ENCODE measurements at regions not wholly inside any gene's neighbourhood (a gene's known extent, or its start where the extent isn't known, plus 50 kb on each side); places are given as distances from the start of the nearest gene placed in this dataset.

DNA sequence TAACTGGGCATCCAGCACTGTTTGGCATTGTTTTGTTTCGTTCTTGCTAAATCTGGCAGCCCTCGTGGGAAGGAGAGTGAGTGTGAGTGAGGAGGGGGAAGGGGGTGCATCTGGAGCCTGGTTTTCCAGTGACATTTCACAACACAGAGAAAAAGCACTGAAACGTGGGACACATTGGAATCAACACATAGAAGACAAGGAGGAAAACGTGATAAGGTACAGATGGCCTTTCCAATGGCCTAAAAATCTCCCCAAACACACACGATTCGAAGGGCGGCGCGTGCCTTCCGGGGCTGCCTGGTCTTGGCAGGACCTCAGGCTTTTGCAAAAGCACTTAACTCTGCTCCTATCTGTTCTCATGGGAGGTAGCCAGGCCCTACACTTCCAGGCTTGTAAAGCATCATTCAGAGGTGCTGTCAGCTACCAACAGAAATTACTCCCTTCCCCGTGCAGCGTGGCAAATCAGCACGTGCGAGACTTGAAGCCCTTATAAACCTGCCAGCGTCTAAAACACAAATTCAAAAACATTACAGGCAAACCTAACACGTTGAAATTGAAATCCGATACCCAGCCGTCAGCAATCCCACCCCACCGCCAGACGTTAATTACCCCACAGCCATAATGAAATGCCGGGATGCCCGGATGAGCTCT lies 129.4 kb downstream of the OLFM1 start:
- Histone ChIP-seq H3K27ac (ENCODE audit: extremely low read depth, low read depth, low read length) (no peak overlapping the region), H4K20me1 (replicated peaks; ENCODE audit: control insufficient read depth, insufficient read depth, low read length) (peaks cover 3% of the 10 kb centered on the region; the same call in 1 of the 2 replicates), H3K4me2 (ENCODE audit: insufficient read depth, low read length) (no peak overlapping the region), H2AFZ (ENCODE audit: low read depth, low read length) (no peak overlapping the region), H3K79me2 (ENCODE audit: control insufficient read depth, insufficient read depth, low read length) (no peaks in the 10 kb centered on the region), H3K4me1 (replicated peaks in 1 of 2; ENCODE audit: control insufficient read depth in 2 of 2, insufficient read depth in 2 of 2, low read length in 2 of 2) (peaks cover 0 to 2% of the 10 kb centered on the region in 2 experiments; a peak in 1 of 5 replicates), H3K9ac (ENCODE audit: insufficient read depth in 1 of 2, low read depth in 2 of 2, low read length in 2 of 2) (no peak overlapping the region), H3K9me3 (replicated peaks; ENCODE audit: control insufficient read depth, insufficient read depth, low read depth, low read length) (no peaks in the 10 kb centered on the region), H3K4me3 (no peak overlapping the region), H3K9me1 (ENCODE audit: control insufficient read depth, insufficient read depth, low read length) (no peaks in the 10 kb centered on the region), H3K27me3 (ENCODE audit: control insufficient read depth in 2 of 2, insufficient read depth in 2 of 2, low read length in 2 of 2) (peaks cover 18 to 74% of the 10 kb centered on the region in 2 experiments; a peak in 4 of 5 replicates), H3K36me3 (ENCODE audit: control insufficient read depth, insufficient read depth, low read length) (no peaks in the 10 kb centered on the region)
- no TSS peak for BruUV-seq (replicated peaks)
- intact Hi-C loops (cut with micrococcal nuclease) = no loop called here
- ATAC-seq (no peak), DNase-seq (ENCODE audit: extremely low read depth in 1 of 4, low spot score in 3 of 4) (no peak), FAIRE-seq (no peak)
- under 1% methylated on average over 22 of the region's 22 CpGs for WGBS (ENCODE audit: insufficient coverage, low coverage, missing lambda C conversion rate)
- ChIA-PET POLR2A (no interaction called here), CTCF (ENCODE audit: low intra/inter-chr PET ratio) (no interaction called here)
- no peak for TF ChIP-seq RUNX1 (IDR thresholded peaks at IDR 0.05; ENCODE audit: low read depth)
- no peak for TF ChIP-seq C11orf30 (IDR thresholded peaks at IDR 0.05; ENCODE audit: low read depth)
- TF ChIP-seq MCM5 (IDR thresholded peaks at IDR 0.05; ENCODE audit: low read depth) = no peak
- TF ChIP-seq, protein P1, sequence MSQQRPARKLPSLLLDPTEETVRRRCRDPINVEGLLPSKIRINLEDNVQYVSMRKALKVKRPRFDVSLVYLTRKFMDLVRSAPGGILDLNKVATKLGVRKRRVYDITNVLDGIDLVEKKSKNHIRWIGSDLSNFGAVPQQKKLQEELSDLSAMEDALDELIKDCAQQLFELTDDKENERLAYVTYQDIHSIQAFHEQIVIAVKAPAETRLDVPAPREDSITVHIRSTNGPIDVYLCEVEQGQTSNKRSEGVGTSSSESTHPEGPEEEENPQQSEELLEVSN (IDR thresholded peaks at IDR 0.05; ENCODE audit: borderline replicate concordance in 1 of 2, extremely low read depth in 1 of 2, insufficient read depth in 1 of 2, insufficient read length in 1 of 2, low read depth in 1 of 2, low read length in 1 of 2, poor library complexity in 1 of 2, severe bottlenecking in 1 of 2) = peak in 1 of 2 experiments; percentile 28
- TF ChIP-seq SNRNP70 (optimal IDR thresholded peaks at IDR 0.05; ENCODE audit: low read depth, low read length) = no peak
- no peak for TF ChIP-seq TCFL5 (CRISPR knock-in tag; conservative IDR thresholded peaks at IDR 0.05)
- in situ Hi-C loops (cut with MboI) = no loop called here

Measured in K562 (cell line).